H1 (cell line): ENCODE measurements at regions not wholly inside any gene's neighbourhood (a gene's known extent, or its start where the extent isn't known, plus 50 kb on each side); places are given as distances from the start of the nearest gene placed in this dataset.

Experiments
- CEBPB ChIP-seq: IDR thresholded peaks from 2 replicates; pipeline ENCODE4 v1.6.1; 2012; ENCODE audit warnings: low read depth, low read length
- CHD1 ChIP-seq: IDR thresholded peaks from 2 replicates; pipeline ENCODE4 v1.6.1; 2012; ENCODE audit warnings: low read depth, low read length, improper control_type of control experiment
- HDAC6 ChIP-seq: IDR thresholded peaks from one replicate; pipeline ENCODE4 v1.7.1; 2012; ENCODE audit warnings: low read depth, mild to moderate bottlenecking, inconsistent platforms, low read length, moderate library complexity
- NANOG ChIP-seq: IDR thresholded peaks from 2 replicates; pipeline ENCODE4 v1.6.1; 2011; ENCODE audit warnings: low read length, low read depth, mild to moderate bottlenecking, inconsistent platforms; ENCODE audit not compliant: insufficient read depth, poor library complexity, severe bottlenecking
- RBBP5 ChIP-seq: IDR thresholded peaks from 2 replicates; pipeline ENCODE4 v1.7.1; 2012; ENCODE audit warnings: low read depth, mild to moderate bottlenecking, inconsistent platforms, low read length, moderate library complexity, borderline replicate concordance
- SP1 ChIP-seq: IDR thresholded peaks from 2 replicates; pipeline ENCODE4 v1.6.1; 2011; ENCODE audit warnings: low read depth, low read length
- TF ChIP-seq, protein P1 (sequence below): IDR thresholded peaks from 2 replicates; pipeline ENCODE4 v1.6.1; 2011; ENCODE audit warnings: low read length, improper control_type of control experiment

DNA sequence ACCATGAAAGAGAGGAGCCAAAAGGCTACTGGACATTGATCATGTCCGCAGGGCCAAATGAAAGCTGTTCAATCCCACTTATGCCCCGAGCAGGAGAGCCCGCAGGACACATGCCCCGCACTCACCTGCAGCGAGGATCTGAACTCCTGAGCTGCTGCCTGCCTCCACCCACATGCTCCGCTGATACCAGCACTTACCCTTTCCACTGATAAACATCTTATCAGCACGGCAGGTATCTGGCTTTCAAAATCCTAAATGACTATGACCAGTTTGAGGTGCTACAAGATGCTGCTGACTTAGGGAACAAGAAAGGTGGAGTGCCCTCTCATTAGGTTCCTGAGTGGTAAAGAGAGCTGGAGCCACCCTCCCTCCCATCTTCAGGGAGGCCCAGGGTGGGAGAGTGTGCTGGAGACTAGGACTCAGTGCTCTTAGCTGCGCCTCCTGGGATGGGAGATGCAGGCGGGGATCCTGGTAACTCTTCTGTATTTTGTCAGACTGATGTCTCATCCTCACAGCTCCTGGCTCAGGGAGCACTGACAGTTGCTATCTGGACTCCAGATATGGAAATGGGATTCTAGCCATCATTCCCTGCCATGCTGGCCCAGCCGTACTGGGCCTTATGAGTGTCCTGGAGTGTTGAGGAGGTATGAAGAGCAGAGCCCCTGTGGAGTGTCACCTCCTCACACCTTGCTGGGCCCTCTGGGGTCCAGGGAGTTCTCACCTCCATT lies 86.4 kb upstream of the F3 start (continued):
- TF ChIP-seq CEBPB, result no peak
- TF ChIP-seq SP1, result no peak
- no peak for TF ChIP-seq RBBP5
- TF ChIP-seq CHD1, result no peak
- TF ChIP-seq HDAC6, result no peak
- TF ChIP-seq, protein P1, sequence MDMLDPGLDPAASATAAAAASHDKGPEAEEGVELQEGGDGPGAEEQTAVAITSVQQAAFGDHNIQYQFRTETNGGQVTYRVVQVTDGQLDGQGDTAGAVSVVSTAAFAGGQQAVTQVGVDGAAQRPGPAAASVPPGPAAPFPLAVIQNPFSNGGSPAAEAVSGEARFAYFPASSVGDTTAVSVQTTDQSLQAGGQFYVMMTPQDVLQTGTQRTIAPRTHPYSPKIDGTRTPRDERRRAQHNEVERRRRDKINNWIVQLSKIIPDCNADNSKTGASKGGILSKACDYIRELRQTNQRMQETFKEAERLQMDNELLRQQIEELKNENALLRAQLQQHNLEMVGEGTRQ, result no peak
- TF ChIP-seq NANOG, result no peak
